ENCODE measurements at regions not wholly inside any gene's neighbourhood (a gene's known extent, or its start where the extent isn't known, plus 50 kb on each side); places are given as distances from the start of the nearest gene placed in this dataset.
A peak's percentile ranks its signal among the peaks of the same experiment; 100 is the strongest.
"Not testable (repeated sequence)": the region's sequence is repeated elsewhere in the genome, so short reads cannot be mapped to it uniquely, and the experiment has no call there.

GRCh38 chr12:74281401-74282180 is 256.0 kb upstream of the ATXN7L3B start:
- not testable (repeated sequence) for DNase-seq

DNA sequence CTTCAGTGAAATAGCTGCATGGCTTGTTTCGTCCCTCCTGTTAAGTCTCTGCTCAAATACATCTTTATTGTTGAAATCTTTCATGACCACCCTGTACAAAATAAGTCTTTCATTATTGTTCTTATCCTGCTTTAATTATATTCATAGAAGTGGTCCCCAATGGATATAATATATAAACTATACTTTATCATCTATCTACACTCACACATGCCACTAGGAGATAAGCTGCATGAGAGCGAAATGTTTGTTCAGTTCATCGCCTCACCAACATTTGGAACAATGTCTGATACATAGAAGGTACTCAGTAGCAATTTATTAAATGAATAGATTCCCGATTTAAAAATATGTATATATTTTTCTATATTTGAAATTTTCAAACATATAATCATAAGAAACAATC is 254.0 kb upstream of the ATXN7L3B start:
- no peak for DNase-seq

GRCh38 chr12:74285773-74286172 is 251.9 kb upstream of the ATXN7L3B start:
- no peak for DNase-seq

DNA sequence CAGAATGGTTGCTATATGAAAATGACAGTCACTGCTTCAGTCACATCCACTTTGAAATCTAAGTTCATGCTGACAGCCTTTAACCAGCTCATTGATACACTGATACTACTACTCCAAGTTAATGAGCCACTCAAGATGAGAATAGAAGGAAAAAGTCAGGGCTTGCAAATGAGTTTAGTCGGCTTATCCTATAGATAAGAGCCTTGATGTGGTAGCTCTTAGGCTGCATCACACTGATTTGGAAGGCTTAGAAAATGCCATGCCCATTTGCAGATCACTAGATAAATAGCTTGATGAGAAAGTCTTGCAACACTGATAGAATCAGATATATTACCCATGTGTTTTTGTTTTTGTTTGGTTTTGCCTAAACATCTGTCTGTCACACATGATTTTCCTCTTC is 251.4 kb upstream of the ATXN7L3B start:
- no peak for DNase-seq

GRCh38 chr12:74292351-74293194 is 245.1 kb upstream of the ATXN7L3B start:
- no peak for DNase-seq

DNA sequence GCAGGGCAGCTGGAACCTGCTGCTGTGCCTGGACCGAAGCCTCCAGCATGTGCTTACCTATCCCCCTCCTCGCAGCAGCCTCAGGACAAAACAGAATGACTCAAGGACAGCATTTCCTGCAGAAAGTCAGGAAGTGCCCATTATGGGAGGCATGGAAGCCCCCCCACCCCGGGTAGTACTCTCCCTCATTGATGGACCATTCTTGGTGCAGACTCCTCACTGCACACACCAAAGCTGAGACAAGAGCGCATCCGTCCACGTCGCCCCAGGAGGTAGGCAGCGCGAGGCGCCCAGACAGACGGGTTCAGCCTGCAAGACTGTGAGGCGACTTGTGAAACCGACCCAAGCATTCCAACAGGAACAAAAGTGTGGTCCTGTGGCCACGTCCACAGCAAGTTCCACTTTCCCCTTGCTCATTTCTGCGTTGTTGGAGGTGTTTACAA is 243.9 kb upstream of the ATXN7L3B start:
- DNase-seq: no peak

DNA sequence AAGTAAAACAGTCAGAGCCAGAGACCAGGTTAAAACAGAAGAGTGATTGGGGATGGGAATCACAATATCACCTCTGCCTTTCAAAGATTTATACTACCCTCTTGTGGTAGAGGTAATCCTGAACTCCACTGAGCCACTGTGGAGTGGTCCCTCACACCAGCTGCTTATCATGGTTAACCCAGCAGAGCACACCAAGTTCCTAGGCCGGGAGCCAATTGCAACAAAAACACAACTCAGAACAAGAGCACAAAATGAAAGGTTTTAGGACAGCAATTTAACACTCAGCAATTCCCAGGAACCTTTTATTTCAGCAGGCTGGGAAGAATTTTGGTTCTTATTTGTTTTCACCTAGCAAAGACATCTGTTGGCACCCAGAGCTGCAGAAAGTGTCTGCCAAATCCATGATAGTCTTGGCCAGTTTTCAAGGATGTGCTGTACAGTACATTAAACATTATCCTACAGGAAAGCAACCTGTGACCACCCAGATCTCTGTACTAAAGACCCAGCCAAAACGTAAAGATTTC is 220.5 kb upstream of the ATXN7L3B start:
- peak; percentile 63 for DNase-seq

GRCh38 chr12:74317741-74318140 is 219.9 kb upstream of the ATXN7L3B start:
- no peak for DNase-seq

DNA sequence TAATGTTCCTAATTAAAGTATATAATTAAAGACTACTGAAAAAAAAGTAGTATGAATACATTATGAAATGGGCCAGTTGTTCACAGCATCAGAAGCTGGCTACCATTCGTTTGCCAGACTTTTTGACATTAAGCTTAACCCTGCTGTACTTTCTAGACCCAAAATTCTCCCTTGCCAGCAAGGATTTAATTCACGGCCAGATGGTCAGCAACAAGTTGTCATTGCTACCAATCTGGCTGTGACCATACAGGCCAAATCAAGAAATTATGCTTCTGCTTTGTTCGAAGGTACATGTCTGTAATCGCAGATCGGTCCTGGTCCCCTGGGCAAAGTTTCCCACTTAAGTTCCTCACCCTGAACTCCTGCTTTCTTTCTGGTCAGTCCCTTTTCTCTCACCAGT is 217.7 kb upstream of the ATXN7L3B start:
- DNase-seq: no peak

DNA sequence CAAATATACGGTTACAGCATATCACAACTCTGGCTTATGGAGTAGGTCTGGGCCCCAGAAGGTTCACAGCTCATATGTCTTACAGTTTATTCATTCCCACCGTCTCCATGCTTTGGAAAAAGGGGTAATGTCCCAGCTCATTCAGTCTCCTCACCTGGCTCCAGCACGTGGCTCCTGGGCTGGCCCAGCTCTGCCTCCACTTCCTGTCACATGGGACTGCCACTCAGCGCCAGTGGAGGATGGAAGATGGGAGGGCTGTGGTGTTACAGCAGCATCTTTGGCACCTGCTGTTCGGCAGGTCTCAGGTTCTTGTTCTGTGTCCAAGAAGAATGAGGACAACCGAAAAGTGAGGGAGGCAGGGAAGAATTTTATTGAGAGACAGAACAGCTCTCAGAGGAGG is 216.3 kb upstream of the ATXN7L3B start:
- no peak for DNase-seq

DNA sequence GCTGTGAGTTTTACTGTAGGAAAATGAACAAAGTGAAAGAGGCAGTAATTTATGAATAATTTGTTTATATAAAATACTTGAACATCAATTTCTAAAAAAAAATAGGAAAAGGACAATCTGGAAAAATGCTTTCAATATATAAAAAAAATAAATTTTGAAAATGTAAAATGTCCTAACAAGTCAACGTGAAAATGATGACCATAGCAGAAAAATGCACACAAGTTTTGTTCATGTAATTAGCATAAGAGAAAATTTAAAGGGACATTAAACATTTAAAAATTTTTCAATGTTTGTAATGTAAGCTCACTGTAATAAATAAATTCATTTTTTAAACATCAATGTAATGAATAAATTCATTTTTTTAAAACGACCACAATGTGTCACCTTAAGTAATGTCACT is 214.8 kb upstream of the ATXN7L3B start:
- no peak for DNase-seq

DNA sequence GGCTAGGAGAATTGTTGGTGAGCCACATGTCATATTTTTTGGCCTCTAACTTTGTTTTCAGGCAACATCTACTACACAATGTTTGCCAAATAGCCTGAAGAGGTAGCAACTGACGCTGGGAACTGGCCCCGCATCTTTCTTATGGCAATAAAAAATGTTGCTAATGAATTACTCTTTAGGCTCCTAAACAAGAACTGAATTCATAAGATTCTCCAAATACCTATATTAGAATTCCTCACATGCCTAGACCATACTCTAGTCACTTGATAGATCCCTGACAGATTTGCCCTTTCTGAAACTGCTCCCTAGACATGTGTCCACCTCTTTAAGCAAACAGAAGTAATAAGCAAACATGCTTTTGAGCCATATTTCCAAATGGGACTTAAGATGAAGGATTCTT is 209.0 kb upstream of the ATXN7L3B start:
- DNase-seq: no peak

- no peak for DNase-seq
Observed at GRCh38 chr12:74334780-74335179, 202.9 kb upstream of the ATXN7L3B start.

- no peak for DNase-seq
Observed at GRCh38 chr12:74337951-74338350, 199.7 kb upstream of the ATXN7L3B start.

GRCh38 chr12:74339211-74339610 is 198.4 kb upstream of the ATXN7L3B start:
- DNase-seq: no peak

- no peak for DNase-seq
Observed at GRCh38 chr12:74349925-74350324, 187.7 kb upstream of the ATXN7L3B start.

DNA sequence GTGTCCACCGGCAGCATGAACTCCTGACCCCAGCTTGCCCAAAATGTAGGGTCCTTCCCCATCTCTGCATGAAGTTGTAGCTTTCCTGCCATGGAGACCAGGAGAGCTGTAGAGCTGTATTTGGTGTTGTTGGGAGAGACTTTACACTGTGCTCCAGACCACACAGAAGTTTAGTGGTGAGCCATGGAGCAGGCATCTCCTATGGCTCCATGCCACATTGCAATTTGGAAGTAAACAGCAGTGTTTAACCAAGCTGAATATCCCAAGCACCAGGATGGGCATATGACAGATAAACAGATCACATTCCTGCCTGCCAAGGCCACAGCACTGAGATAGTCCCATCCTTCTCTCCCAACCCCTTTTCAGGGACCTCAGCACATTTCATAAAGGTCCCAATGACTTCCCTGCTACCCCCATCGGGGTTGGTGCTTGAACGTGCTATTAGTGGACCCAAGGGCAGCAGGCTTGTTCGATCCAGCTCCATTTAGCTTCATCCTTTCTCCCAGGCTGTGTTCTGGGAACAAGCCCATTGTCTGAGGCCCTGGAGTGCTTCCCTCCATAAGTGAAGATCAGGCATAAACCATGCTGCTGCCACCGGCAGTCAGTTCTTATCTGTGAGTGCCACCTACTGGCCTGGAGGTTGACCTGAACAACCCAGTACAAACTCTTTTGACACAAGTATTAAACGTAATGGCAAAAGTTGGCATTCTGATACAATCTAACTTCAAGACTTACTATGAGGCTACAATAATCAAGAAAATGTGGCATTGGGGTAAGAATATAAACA is 172.3 kb upstream of the ATXN7L3B start:
- DNase-seq: no peak

- DNase-seq: no peak
Observed at GRCh38 chr12:74370608-74371216, 166.9 kb upstream of the ATXN7L3B start.

GRCh38 chr12:74379114-74379513 is 158.5 kb upstream of the ATXN7L3B start:
- DNase-seq: no peak

DNA sequence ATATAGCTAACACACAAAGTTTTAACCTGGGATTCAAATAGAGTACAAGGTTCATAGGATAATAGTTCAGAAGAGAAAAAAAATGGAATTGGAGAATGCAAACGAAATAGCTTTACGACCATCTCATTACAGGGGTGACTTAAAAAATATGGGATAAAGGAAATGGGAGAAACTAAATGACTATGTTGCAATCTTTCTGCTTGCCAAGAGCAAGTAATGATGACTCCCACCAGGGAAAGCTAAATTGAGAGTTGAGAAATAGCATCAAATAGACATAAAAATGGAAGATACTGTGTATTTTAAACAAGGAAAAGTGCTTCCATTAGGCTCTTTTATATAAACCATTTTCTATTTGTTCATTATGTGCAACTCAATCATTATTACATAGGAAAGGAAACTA is 155.7 kb upstream of the ATXN7L3B start:
- no peak for DNase-seq

DNA sequence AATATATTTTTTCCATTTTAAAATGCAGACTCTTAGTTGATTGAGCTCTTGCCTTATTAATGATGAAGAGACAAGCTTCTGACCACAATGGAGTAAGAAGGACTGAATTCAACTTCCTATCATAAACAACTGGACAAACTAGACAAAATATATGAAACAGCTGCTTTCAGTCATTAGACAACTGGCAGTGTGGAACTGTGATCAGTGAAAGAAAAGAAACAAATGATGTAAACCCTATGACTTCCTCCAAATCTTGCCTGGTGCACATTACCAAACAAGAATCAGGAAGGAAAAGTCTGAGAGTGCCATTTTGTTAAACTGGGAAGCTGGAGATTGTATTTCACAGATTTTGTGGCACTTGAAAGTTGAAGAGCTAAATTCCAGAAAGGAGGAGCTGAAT is 154.7 kb upstream of the ATXN7L3B start:
- peak; percentile 1 for DNase-seq

- no peak for DNase-seq
Observed at GRCh38 chr12:74391283-74391682, 146.4 kb upstream of the ATXN7L3B start.
